SK-N-SH (cell line): ENCODE measurements at regions not wholly inside any gene's neighbourhood (a gene's known extent, or its start where the extent isn't known, plus 50 kb on each side); places are given as distances from the start of the nearest gene placed in this dataset.

Source experiments
- CTCF ChIA-PET: fragments of 300-600, 350-600 bp; formaldehyde crosslinking; extraction: SDS; loops from one replicate; lab custom pipeline; 2021; lab: Yijun Ruan, JAX
- POLR2A ChIA-PET: fragments of 350-600 bp; sonication (Branson Sonifier 250); formaldehyde crosslinking; extraction: SDS; loops from one replicate; lab custom pipeline; 2020; ENCODE audit warnings: antibody characterized with exemption, inconsistent platforms; lab: Yijun Ruan, JAX
- DNase-seq: peaks from one replicate; pipeline ENCODE4 v3.0.0; 2012
- H2AFZ ChIP-seq: fragments of 200-600 bp; sonication (generic); 2 replicates; pipeline ENCODE4 v1.8.1; 2016; ENCODE audit warnings: antibody characterized with exemption, mild to moderate bottlenecking, low read depth
- H3F3A ChIP-seq: fragments of 200-600 bp; sonication (generic); replicated peaks from 2 replicates; pipeline ENCODE3; 2016; ENCODE audit warnings: antibody characterized with exemption, mild to moderate bottlenecking; ENCODE audit not compliant: insufficient read depth
- H3K27ac ChIP-seq, 2 experiments: fragments of 200-500 bp in 1 of 2; fragments of 200-600 bp in 1 of 2; sonication (Bioruptor generic) in 1 of 2; sonication (generic), shearing (Covaris generic) in 1 of 2; 2 replicates each; pipeline versions ENCODE4 v1.5.1 to v1.6.1; 2014 to 2016; ENCODE audit warnings: low read depth in 2 of 2, inconsistent platforms in 1 of 2, low read length in 1 of 2, mild to moderate bottlenecking in 1 of 2, mixed read lengths in 1 of 2
- H3K27me3 ChIP-seq: fragments of 200-600 bp; sonication (generic), shearing (Covaris generic); 2 replicates; pipeline ENCODE4 v1.6.1; 2016; ENCODE audit warnings: mixed run types; ENCODE audit not compliant: insufficient read depth
- H3K36me3 ChIP-seq, 2 experiments: fragments of 200-500 bp in 1 of 2; fragments of 200-600 bp in 1 of 2; sonication (Bioruptor generic) in 1 of 2; sonication (generic) in 1 of 2; replicated peaks in 1 of 2; 2 replicates each; pipeline versions ENCODE3 to v1.5.1; 2014 to 2016; ENCODE audit warnings: low read length in 1 of 2, mild to moderate bottlenecking in 1 of 2; ENCODE audit not compliant: insufficient read depth in 2 of 2, control insufficient read depth in 1 of 2
- H3K4me1 ChIP-seq, 2 experiments: fragments of 200-500 bp in 1 of 2; fragments of 200-600 bp in 1 of 2; sonication (Bioruptor generic) in 1 of 2; sonication (generic), shearing (Covaris generic) in 1 of 2; 2 replicates each; pipeline versions ENCODE4 v1.5.1 to v1.6.1; 2014 to 2016; ENCODE audit warnings: low read depth in 1 of 2, low read length in 1 of 2, mixed run types in 1 of 2; ENCODE audit not compliant: insufficient read depth in 2 of 2, control insufficient read depth in 1 of 2
- H3K4me2 ChIP-seq: fragments of 200-600 bp; sonication (generic), shearing (Covaris generic); 2 replicates; pipeline ENCODE4 v1.6.1; 2017; ENCODE audit warnings: mixed run types
- H3K4me3 ChIP-seq, 2 experiments: fragments of 200-500 bp in 1 of 2; fragments of 200-600 bp in 1 of 2; sonication (Bioruptor generic) in 1 of 2; sonication (generic), shearing (Covaris generic) in 1 of 2; 2 replicates each; pipeline versions ENCODE4 v1.5.1 to v1.8.1; 2014 to 2016; ENCODE audit warnings: low read depth in 2 of 2, inconsistent platforms in 1 of 2, low read length in 1 of 2, mild to moderate bottlenecking in 1 of 2, mixed read lengths in 1 of 2, moderate library complexity in 1 of 2
- H3K79me2 ChIP-seq: fragments of 200-600 bp; sonication (generic); 2 replicates; pipeline ENCODE4 v1.8.1; 2017; ENCODE audit warnings: mild to moderate bottlenecking; ENCODE audit not compliant: insufficient read depth
- H3K9ac ChIP-seq: fragments of 200-600 bp; sonication (generic); 2 replicates; pipeline ENCODE4 v1.6.1; 2017; ENCODE audit warnings: mixed run types
- H3K9me2 ChIP-seq: fragments of 200-600 bp; sonication (generic); 2 replicates; pipeline ENCODE4 v1.6.1; 2017; ENCODE audit warnings: mixed run types
- H3K9me3 ChIP-seq: fragments of 200-600 bp; sonication (generic); 2 replicates; pipeline ENCODE4 v1.6.1; 2017; ENCODE audit warnings: mixed run types, mild to moderate bottlenecking, moderate library complexity
- H4K20me1 ChIP-seq: fragments of 200-600 bp; sonication (generic); 2 replicates; pipeline ENCODE4 v1.6.1; 2017; ENCODE audit warnings: mild to moderate bottlenecking, mixed run types; ENCODE audit not compliant: insufficient read depth
- CHD2 ChIP-seq: fragments of 150-350 bp; IDR thresholded peaks from 2 replicates; pipeline ENCODE4 v1.6.1; 2018; ENCODE audit warnings: low read length; ENCODE audit not compliant: partially characterized antibody
- FOSL2 ChIP-seq: IDR thresholded peaks from 2 replicates; pipeline ENCODE4 v1.4.0; 2012; ENCODE audit warnings: low read depth, mild to moderate bottlenecking, moderate library complexity, borderline replicate concordance
- FOXJ3 ChIP-seq: sonication (generic); formaldehyde crosslinking; IDR thresholded peaks from 2 replicates; pipeline ENCODE4 v1.5.1; 2020; ENCODE audit warnings: mild to moderate bottlenecking, missing genetic modification reagents
- FOXM1 ChIP-seq: IDR thresholded peaks from 2 replicates; pipeline ENCODE4 v1.4.0; 2012; ENCODE audit warnings: low read depth, mild to moderate bottlenecking
- GABPA ChIP-seq: IDR thresholded peaks from 2 replicates; pipeline ENCODE4 v1.4.0; 2012; ENCODE audit warnings: low read depth, mild to moderate bottlenecking
- MAX ChIP-seq: IDR thresholded peaks from 2 replicates; pipeline ENCODE4 v1.4.0; 2012; ENCODE audit warnings: low read depth
- MXI1 ChIP-seq: IDR thresholded peaks from 2 replicates; pipeline ENCODE4 v1.6.1; 2012; ENCODE audit warnings: mild to moderate bottlenecking, low read depth, low read length, improper control_type of control experiment
- NFIC ChIP-seq: IDR thresholded peaks from 2 replicates; pipeline ENCODE4 v1.4.0; 2012; ENCODE audit warnings: borderline replicate concordance
- NRF1 ChIP-seq: IDR thresholded peaks from 2 replicates; pipeline ENCODE4 v1.6.1; 2012; ENCODE audit warnings: low read depth, mild to moderate bottlenecking, low read length
- PBX3 ChIP-seq: IDR thresholded peaks from 2 replicates; pipeline ENCODE4; 2012
- RCOR1 ChIP-seq: fragments of 150-350 bp; IDR thresholded peaks from 2 replicates; pipeline ENCODE4 v1.6.1; 2017; ENCODE audit warnings: antibody characterized with exemption, low read length
- REST ChIP-seq: IDR thresholded peaks from 2 replicates; pipeline ENCODE4 v1.6.1; 2012; ENCODE audit warnings: mild to moderate bottlenecking, low read depth, low read length, moderate library complexity
- RFX5 ChIP-seq: IDR thresholded peaks from 2 replicates; pipeline ENCODE4 v1.6.1; 2012; ENCODE audit warnings: mild to moderate bottlenecking, improper control_type of control experiment, low read length
- RXRA ChIP-seq: IDR thresholded peaks from 2 replicates; pipeline ENCODE4 v1.4.0; 2012; ENCODE audit warnings: low read depth, mild to moderate bottlenecking, borderline replicate concordance
- SMC3 ChIP-seq: IDR thresholded peaks from 2 replicates; pipeline ENCODE4 v1.6.1; 2012; ENCODE audit warnings: low read depth, low read length, improper control_type of control experiment
- TEAD4 ChIP-seq: IDR thresholded peaks from 2 replicates; pipeline ENCODE4 v1.4.0; 2012; ENCODE audit warnings: mild to moderate bottlenecking, borderline replicate concordance; ENCODE audit not compliant: insufficient read depth
- YY1 ChIP-seq: IDR thresholded peaks from 2 replicates; pipeline ENCODE4 v1.4.0; 2012; ENCODE audit warnings: low read depth, mild to moderate bottlenecking
- ZBTB33 ChIP-seq: IDR thresholded peaks from 2 replicates; pipeline ENCODE4 v1.4.0; 2012; ENCODE audit warnings: low read depth, borderline replicate concordance
- WGBS: methylation state at CpG from one replicate; pipeline ENCODE4 v1.1.6; 2017; ENCODE audit warnings: low lambda C conversion rate; 5-methylcytosine and 5-hydroxymethylcytosine counted together

GRCh38 chr4:34221986-34222385, 2022.3 kb downstream of the ARAP2 start:
- no peaks in the 10 kb centered on the region for H3K4me1 ChIP-seq
- H3K9me3 ChIP-seq: no peaks in the 10 kb centered on the region
- POLR2A ChIA-PET: no interaction called here
- no peak overlapping the region for H3K4me3 ChIP-seq
- H2AFZ ChIP-seq: no peak overlapping the region
- H3K9me2 ChIP-seq: no peaks in the 10 kb centered on the region
- no peak overlapping the region for H3K27ac ChIP-seq
- CTCF ChIA-PET: no interaction called here
- DNase-seq: no peak
- H3K4me2 ChIP-seq: no peak overlapping the region
- no peaks in the 10 kb centered on the region for H3K27me3 ChIP-seq
- 8% methylated on average over 1 of the region's 1 CpG for WGBS
- TF ChIP-seq FOXJ3 (CRISPR knock-in tag): no peak
- no peak for TF ChIP-seq NFIC
- no peak for TF ChIP-seq SMC3
- no peak for TF ChIP-seq NRF1
- TF ChIP-seq FOXM1: no peak
- no peak for TF ChIP-seq TEAD4
- TF ChIP-seq RCOR1: no peak
- TF ChIP-seq CHD2: no peak
- TF ChIP-seq GABPA: no peak
- TF ChIP-seq MAX: no peak
- TF ChIP-seq RXRA: no peak
- no peak for TF ChIP-seq RFX5
- no peak for TF ChIP-seq FOSL2
- no peak for TF ChIP-seq MXI1
- TF ChIP-seq ZBTB33: no peak
- no peak for TF ChIP-seq REST
- no peak for TF ChIP-seq YY1
- no peak for TF ChIP-seq PBX3
- no peaks in the 10 kb centered on the region for H3K36me3 ChIP-seq
- H3K79me2 ChIP-seq: no peaks in the 10 kb centered on the region
- H3F3A ChIP-seq: no peaks in the 10 kb centered on the region
- no peak overlapping the region for H3K9ac ChIP-seq
- H4K20me1 ChIP-seq: no peaks in the 10 kb centered on the region
